HL-60/S4 treated with retinoic acid at 250 ng/mL for 4 days and 3 days (cell line): ENCODE measurements at regions not wholly inside any gene's neighbourhood (a gene's known extent, or its start where the extent isn't known, plus 50 kb on each side); places are given as distances from the start of the nearest gene placed in this dataset.
"Not testable (repeated sequence)": the region's sequence is repeated elsewhere in the genome, so short reads cannot be mapped to it uniquely, and the experiment has no call there.

Experiments
- in situ Hi-C: fragments of 300-500 bp; cut with MboI; formaldehyde crosslinking; loops from 2 replicates; pipeline ENCODE4 v1.7.0; 2022; ENCODE audit warnings: low sequenced_read_pairs

GRCh38 chr19:31054430-31054829, 294.8 kb downstream of the TSHZ3 start:
- in situ Hi-C loops, result no loop called here

GRCh38 chr19:31049431-31049830, 299.8 kb downstream of the TSHZ3 start:
- in situ Hi-C loops, result no loop called here

GRCh38 chr19:31046024-31046423, 303.2 kb downstream of the TSHZ3 start:
- in situ Hi-C loops, result no loop called here

- in situ Hi-C loops, result no loop called here
Observed at GRCh38 chr19:31041461-31041860, 307.8 kb downstream of the TSHZ3 start.

GRCh38 chr19:31039151-31039550, 310.1 kb downstream of the TSHZ3 start:
- in situ Hi-C loops, result no loop called here

- in situ Hi-C loops, result no loop called here
Observed at GRCh38 chr19:31037286-31037980, 311.8 kb downstream of the TSHZ3 start.

GRCh38 chr19:31031455-31031854, 317.8 kb downstream of the TSHZ3 start:
- in situ Hi-C loops, result not testable (repeated sequence)

GRCh38 chr19:31023038-31023437, 326.2 kb downstream of the TSHZ3 start:
- in situ Hi-C loops, result no loop called here

- in situ Hi-C loops, result no loop called here
Observed at GRCh38 chr19:31018936-31019335, 330.3 kb downstream of the TSHZ3 start.

GRCh38 chr19:31015778-31016177, 333.5 kb downstream of the TSHZ3 start:
- in situ Hi-C loops, result no loop called here

- in situ Hi-C loops, result no loop called here
Observed at GRCh38 chr19:31014668-31015067, 334.6 kb downstream of the TSHZ3 start.

GRCh38 chr19:31013384-31014020, 335.7 kb downstream of the TSHZ3 start:
- in situ Hi-C loops, result no loop called here

GRCh38 chr19:31002518-31003244, 346.6 kb downstream of the TSHZ3 start:
- in situ Hi-C loops, result no loop called here

- in situ Hi-C loops, result no loop called here
Observed at GRCh38 chr19:31001991-31002390, 347.2 kb downstream of the TSHZ3 start.

- in situ Hi-C loops, result no loop called here
Observed at GRCh38 chr19:31000913-31001312, 348.3 kb downstream of the TSHZ3 start.

GRCh38 chr19:30999726-31000125, 349.5 kb downstream of the TSHZ3 start:
- in situ Hi-C loops, result no loop called here

- in situ Hi-C loops, result no loop called here
Observed at GRCh38 chr19:30997222-30997621, 352.0 kb downstream of the TSHZ3 start.

- in situ Hi-C loops, result no loop called here
Observed at GRCh38 chr19:30978639-30979038, 370.6 kb downstream of the TSHZ3 start.

GRCh38 chr19:30969591-30969990, 379.6 kb downstream of the TSHZ3 start:
- in situ Hi-C loops, result no loop called here

- in situ Hi-C loops, result no loop called here
Observed at GRCh38 chr19:30968841-30969399, 380.3 kb downstream of the TSHZ3 start.

- in situ Hi-C loops, result no loop called here
Observed at GRCh38 chr19:30968210-30968609, 381.0 kb downstream of the TSHZ3 start.

GRCh38 chr19:30966486-30966885, 382.8 kb downstream of the TSHZ3 start:
- in situ Hi-C loops, result no loop called here
